ENCODE measurements at regions not wholly inside any gene's neighbourhood (a gene's known extent, or its start where the extent isn't known, plus 50 kb on each side); places are given as distances from the start of the nearest gene placed in this dataset.

DNA sequence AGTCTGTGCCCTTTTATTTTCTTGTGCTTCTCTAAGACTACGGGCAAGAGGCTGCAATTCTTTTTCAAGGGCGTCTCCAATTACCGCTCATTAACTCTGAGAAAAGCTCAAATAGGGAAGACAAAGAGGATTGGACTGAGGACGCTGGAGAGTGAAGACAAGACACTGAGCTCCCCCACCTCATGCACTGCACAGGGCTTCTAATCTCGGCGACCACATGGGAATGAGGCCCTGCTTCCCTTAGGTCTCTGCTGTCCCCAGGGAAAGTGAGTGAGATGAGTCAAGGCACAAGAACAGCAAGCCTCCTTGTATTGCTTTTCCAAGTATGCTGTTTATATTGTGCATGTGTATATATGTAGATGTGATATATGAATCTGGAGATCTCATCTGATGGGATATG lies 392.2 kb upstream of the CFAP20DC start:
- no TSS peak for BruUV-seq (replicated peaks)
- CTCF ChIA-PET: no interaction called here
- DNase-seq: no peak
- no peak overlapping the region for H3K27ac Mint-ChIP-seq (ENCODE audit: unreplicated experiment)
- intact Hi-C loops (cut with micrococcal nuclease; ENCODE audit: unreplicated experiment): no loop called here
- H3K27me3 Mint-ChIP-seq (ENCODE audit: unreplicated experiment): no peaks in the 10 kb centered on the region
- H3K9me3 Mint-ChIP-seq (ENCODE audit: low read depth, unreplicated experiment): peaks cover 3% of the 10 kb centered on the region
- H3K36me3 Mint-ChIP-seq (ENCODE audit: insufficient read depth, unreplicated experiment): no peaks in the 10 kb centered on the region
- no peaks in the 10 kb centered on the region for H3K4me1 Mint-ChIP-seq (ENCODE audit: low read depth, unreplicated experiment)
- H3K4me3 Mint-ChIP-seq (ENCODE audit: low read depth, unreplicated experiment): no peak overlapping the region
- no peak for TF ChIP-seq CTCF (IDR thresholded peaks at IDR 0.05; ENCODE audit: unreplicated experiment)

DNA sequence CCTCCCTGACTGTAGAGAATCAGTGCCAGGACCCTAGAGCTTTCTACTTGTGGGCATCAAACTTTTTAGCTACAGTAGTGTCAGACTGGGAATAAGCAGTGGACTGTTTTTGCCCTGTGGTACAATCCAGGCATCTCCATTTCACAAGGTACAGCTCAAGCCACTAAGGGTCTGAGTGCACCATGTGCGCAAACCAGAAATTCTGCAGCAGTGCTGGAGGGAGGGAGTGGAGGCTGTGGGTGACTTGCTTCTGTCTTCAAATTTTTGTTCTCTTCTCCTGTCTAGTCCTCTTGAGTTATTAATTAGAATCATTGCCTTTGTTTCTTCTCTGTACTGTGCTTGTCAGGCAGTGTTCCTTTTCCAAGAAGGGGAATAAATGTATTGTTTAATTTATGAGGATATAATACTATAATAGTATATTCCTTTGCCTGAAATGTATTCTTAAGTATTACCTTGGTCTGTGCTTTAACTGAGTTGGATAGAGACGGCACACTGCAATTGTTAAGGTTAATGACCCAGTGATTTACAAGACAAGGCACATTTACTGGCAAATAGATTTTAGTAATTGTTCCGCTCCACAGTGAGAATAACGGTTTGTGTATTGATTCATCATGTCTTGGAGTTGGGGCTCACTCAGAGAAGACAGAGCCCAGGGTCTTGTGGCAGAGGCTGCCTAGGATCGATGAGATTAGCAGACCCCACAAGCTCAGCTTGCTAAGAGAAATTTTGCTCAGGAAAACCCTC lies 390.6 kb upstream of the CFAP20DC start:
- no peak for TF ChIP-seq CTCF (IDR thresholded peaks at IDR 0.05; ENCODE audit: unreplicated experiment)
- intact Hi-C loops (cut with micrococcal nuclease; ENCODE audit: unreplicated experiment): no loop called here
- no peak for DNase-seq
- BruUV-seq (replicated peaks): no TSS peak
- Mint-ChIP-seq H3K27ac (ENCODE audit: unreplicated experiment) (no peak overlapping the region), H3K27me3 (ENCODE audit: unreplicated experiment) (no peaks in the 10 kb centered on the region), H3K4me1 (ENCODE audit: low read depth, unreplicated experiment) (no peaks in the 10 kb centered on the region), H3K4me3 (ENCODE audit: low read depth, unreplicated experiment) (no peak overlapping the region), H3K9me3 (ENCODE audit: low read depth, unreplicated experiment) (no peaks in the 10 kb centered on the region), H3K36me3 (ENCODE audit: insufficient read depth, unreplicated experiment) (no peaks in the 10 kb centered on the region)
- CTCF ChIA-PET: no interaction called here

DNA sequence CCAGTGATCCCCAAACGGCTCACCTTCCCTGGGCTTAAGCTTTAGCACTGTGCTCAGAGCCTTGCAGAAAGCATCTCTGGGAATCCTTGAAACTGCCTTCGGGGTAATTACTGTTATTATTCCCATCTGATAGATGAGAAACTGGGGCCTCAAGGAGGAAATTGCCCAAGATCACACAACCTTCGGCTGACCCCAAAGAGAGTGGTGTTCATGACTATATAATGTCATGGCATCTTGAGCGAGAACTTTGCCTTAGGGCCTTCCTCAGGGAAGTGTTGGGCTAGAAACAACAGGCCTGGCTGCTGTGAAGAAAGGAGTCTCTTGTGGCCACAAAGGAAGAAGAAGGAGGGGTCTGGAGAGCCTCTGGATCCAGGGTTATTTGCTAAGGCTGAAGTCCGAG lies 388.7 kb upstream of the CFAP20DC start:
- Mint-ChIP-seq H3K9me3 (ENCODE audit: low read depth, unreplicated experiment) (no peaks in the 10 kb centered on the region), H3K4me3 (ENCODE audit: low read depth, unreplicated experiment) (no peak overlapping the region), H3K27ac (ENCODE audit: unreplicated experiment) (no peak overlapping the region), H3K36me3 (ENCODE audit: insufficient read depth, unreplicated experiment) (no peaks in the 10 kb centered on the region), H3K4me1 (ENCODE audit: low read depth, unreplicated experiment) (no peaks in the 10 kb centered on the region), H3K27me3 (ENCODE audit: unreplicated experiment) (peaks cover 12% of the 10 kb centered on the region)
- DNase-seq: no peak
- intact Hi-C loops (cut with micrococcal nuclease; ENCODE audit: unreplicated experiment): no loop called here
- no TSS peak for BruUV-seq (replicated peaks)
- TF ChIP-seq CTCF (IDR thresholded peaks at IDR 0.05; ENCODE audit: unreplicated experiment): no peak
- CTCF ChIA-PET: no interaction called here

DNA sequence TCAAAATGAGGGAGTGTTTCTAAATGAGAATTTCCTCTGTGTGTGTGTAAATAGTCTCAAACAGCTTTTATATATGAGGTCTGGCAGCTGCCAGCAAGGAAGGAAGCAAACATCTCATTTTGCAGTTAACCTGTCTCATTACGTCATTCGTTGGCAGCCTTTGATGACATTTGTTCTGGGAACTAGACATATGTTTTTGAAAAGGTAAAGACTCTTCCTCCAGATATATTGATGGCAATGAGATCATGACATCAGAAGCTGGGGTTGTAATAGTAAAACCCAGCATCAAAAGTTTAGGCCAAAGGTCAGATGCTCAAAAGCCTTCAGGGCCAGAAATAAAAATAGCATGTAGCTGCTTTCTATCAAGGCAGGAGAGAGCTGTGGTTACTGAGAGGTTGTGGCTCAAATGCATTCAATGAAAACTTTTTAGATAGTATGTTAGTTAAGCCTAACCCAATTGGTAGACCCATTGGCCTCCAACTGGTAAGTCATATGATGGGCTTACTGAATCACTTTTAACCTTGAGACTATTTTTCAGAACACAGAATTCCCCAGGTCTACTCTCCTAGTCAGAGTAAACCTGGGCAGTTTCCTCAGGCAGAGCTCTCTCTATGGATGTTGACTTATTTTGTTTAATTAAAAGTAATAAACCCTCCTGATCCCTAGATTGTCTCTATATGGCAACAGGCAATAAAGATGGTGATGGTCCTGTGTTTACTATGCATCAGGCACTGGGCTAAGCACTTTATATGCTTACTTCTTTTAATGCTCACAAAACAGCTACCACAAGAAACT lies 386.5 kb upstream of the CFAP20DC start:
- CTCF ChIA-PET: no interaction called here
- Mint-ChIP-seq H3K27ac (ENCODE audit: unreplicated experiment) (no peak overlapping the region), H3K4me3 (ENCODE audit: low read depth, unreplicated experiment) (no peak overlapping the region), H3K4me1 (ENCODE audit: low read depth, unreplicated experiment) (no peaks in the 10 kb centered on the region), H3K9me3 (ENCODE audit: low read depth, unreplicated experiment) (no peaks in the 10 kb centered on the region), H3K36me3 (ENCODE audit: insufficient read depth, unreplicated experiment) (no peaks in the 10 kb centered on the region), H3K27me3 (ENCODE audit: unreplicated experiment) (peaks cover 12% of the 10 kb centered on the region)
- intact Hi-C loops (cut with micrococcal nuclease; ENCODE audit: unreplicated experiment): no loop called here
- BruUV-seq (replicated peaks): no TSS peak
- no peak for TF ChIP-seq CTCF (IDR thresholded peaks at IDR 0.05; ENCODE audit: unreplicated experiment)
- no peak for DNase-seq

Measured in Calu3 (cell line).